K562 (cell line): ENCODE measurements at regions not wholly inside any gene's neighbourhood (a gene's known extent, or its start where the extent isn't known, plus 50 kb on each side); places are given as distances from the start of the nearest gene placed in this dataset.

Experiments used
- ARID1B ChIP-seq: fragments of 450-650 bp; IDR thresholded peaks from 2 replicates; pipeline ENCODE4 v1.6.1; 2016; ENCODE audit warnings: antibody characterized with exemption, mild to moderate bottlenecking, inconsistent platforms
- ARID3B ChIP-seq: fragments of 250-450 bp; sonication (Bioruptor Pico); IDR thresholded peaks from 2 replicates; pipeline ENCODE4 v1.4.0; 2020; ENCODE audit warnings: borderline replicate concordance
- CHD1 ChIP-seq: fragments of 200-600 bp; sonication (generic); IDR thresholded peaks from one replicate; pipeline ENCODE4 v1.6.1; 2012; ENCODE audit warnings: mild to moderate bottlenecking, moderate library complexity, low read length, inconsistent platforms
- FOXK1 ChIP-seq: sonication (generic); formaldehyde crosslinking; IDR thresholded peaks from 2 replicates; pipeline ENCODE4 v1.8.0; 2022; ENCODE audit warnings: missing genetic modification reagents, mild to moderate bottlenecking, borderline replicate concordance
- FOXK2 ChIP-seq, 2 experiments: fragments of 450-650 bp; IDR thresholded peaks in 1 of 2; conservative IDR thresholded peaks in 1 of 2; 2 replicates each; pipeline ENCODE4 v1.6.1; 2016; ENCODE audit warnings: low read depth in 2 of 2, mild to moderate bottlenecking in 1 of 2
- FOXO4 ChIP-seq: fragments of 450-650 bp; formaldehyde crosslinking; IDR thresholded peaks from 2 replicates; pipeline ENCODE4 v1.4.0; 2020; ENCODE audit warnings: mild to moderate bottlenecking, moderate library complexity
- GATAD2A ChIP-seq: fragments of 450-650 bp; IDR thresholded peaks from 2 replicates; pipeline ENCODE4 v1.6.1; 2017
- KLF16 ChIP-seq: IDR thresholded peaks from 2 replicates; pipeline ENCODE4 v1.6.1; 2016; ENCODE audit warnings: antibody characterized with exemption
- PATZ1 ChIP-seq: fragments of 250-450 bp; sonication (Bioruptor Pico); IDR thresholded peaks from 2 replicates; pipeline ENCODE4 v1.5.0; 2020; ENCODE audit warnings: mild to moderate bottlenecking, borderline replicate concordance
- ZNF408 ChIP-seq: fragments of 250-450 bp; sonication (Bioruptor Pico); IDR thresholded peaks from 2 replicates; pipeline ENCODE4 v1.4.0; 2020; ENCODE audit warnings: low read depth, mild to moderate bottlenecking, moderate library complexity
- ZNF639 ChIP-seq, 2 experiments: fragments of 200-800 bp in 1 of 2; sonication (Bioruptor generic) in 1 of 2; sonication (generic) in 1 of 2; formaldehyde crosslinking in 1 of 2; IDR thresholded peaks in 1 of 2; conservative IDR thresholded peaks in 1 of 2; 2 replicates each; pipeline versions ENCODE4 v1.5.0 to v1.6.1; 2016 to 2020; ENCODE audit warnings: missing compliant biosample characterization in 1 of 2, missing genetic modification characterization in 1 of 2, missing genetic modification reagents in 1 of 2

GRCh38 chr13:84570831-84571230, 688.6 kb upstream of the SLITRK1 start (continued):
- TF ChIP-seq ZNF408 (CRISPR knock-in tag): no peak
- no peak for TF ChIP-seq FOXO4 (CRISPR knock-in tag)
- no peak for TF ChIP-seq KLF16
- TF ChIP-seq ARID1B: no peak
- no peak for TF ChIP-seq GATAD2A
- TF ChIP-seq FOXK2 (conservative IDR thresholded peaks at IDR 0.05 in 1 of 2, IDR thresholded peaks at IDR 0.05 in 1 of 2; ENCODE audit: low read depth in 2 of 2): no peak
- no peak for TF ChIP-seq FOXK1 (CRISPR knock-in tag)
- TF ChIP-seq ARID3B (CRISPR knock-in tag): no peak
- TF ChIP-seq CHD1: no peak
- no peak for TF ChIP-seq ZNF639 (CRISPR knock-in tag; conservative IDR thresholded peaks at IDR 0.05 in 1 of 2, IDR thresholded peaks at IDR 0.05 in 1 of 2)
- TF ChIP-seq PATZ1 (CRISPR knock-in tag): no peak
